Glomerular visceral epithelial cell (primary cell): ENCODE measurements at regions not wholly inside any gene's neighbourhood (a gene's known extent, or its start where the extent isn't known, plus 50 kb on each side); places are given as distances from the start of the nearest gene placed in this dataset.

Experiments
- DNase-seq: peaks from one replicate; pipeline ENCODE4 v3.0.0-alpha.2; 2016; ENCODE audit errors: extremely low spot score

GRCh38 chr5:136694258-136694657 lies 328.9 kb upstream of the TRPC7 start:
- DNase-seq = no peak

GRCh38 chr5:136689552-136689951 lies 324.2 kb upstream of the TRPC7 start:
- no peak for DNase-seq

DNA sequence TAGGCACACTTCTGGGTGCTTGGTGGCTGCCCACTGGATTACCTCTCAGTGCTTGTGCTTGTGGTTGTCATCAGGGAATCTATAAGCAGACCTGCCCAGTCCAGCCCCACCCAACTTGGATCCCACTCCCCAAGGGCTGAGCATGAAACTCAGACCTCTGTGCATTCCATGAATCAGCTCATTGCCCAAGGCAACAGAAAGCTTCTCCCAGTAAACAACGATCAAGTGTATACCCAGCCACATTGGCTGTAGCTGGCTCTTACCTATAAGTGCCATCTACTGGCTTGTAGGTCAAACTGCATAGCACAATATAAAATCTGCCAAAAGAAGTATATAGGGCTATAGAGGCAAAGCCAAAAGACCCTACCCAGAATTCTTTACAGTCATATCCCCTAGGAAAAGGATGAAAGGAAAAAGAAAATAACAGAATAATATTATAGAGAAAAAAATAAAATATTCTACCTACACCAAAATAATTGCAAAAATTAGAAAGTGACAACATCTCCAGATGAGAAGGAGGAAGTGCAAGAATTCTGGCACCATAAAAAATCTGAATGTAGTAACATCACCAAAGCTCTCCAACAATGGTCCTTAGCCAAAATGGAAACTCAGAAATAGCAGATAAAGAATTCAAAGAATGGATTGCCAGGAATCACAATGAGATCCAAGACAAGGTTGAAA lies 321.0 kb upstream of the TRPC7 start:
- no peak for DNase-seq

DNA sequence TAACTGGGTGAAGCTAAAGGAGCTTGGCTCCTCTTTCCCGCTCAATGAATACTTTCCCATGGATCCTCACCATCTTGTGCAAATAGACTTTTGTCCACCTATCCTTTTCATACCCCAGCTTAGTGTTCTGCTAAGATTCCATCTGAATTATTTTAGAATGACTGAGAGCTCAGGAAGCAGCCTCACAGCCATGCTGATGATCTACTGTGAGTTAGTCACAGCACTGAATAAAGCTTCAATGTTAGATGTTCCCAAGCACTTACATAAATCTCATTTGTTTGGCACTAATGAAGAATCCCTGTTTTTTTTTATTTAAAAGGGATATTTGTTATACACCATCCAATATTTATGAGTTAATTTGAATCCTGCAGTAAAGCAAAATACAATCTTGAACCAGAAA lies 317.6 kb upstream of the TRPC7 start:
- DNase-seq = no peak

GRCh38 chr5:136679233-136679632 lies 313.9 kb upstream of the TRPC7 start:
- DNase-seq = no peak

- no peak for DNase-seq
Observed at GRCh38 chr5:136677217-136677616, 311.9 kb upstream of the TRPC7 start.

DNA sequence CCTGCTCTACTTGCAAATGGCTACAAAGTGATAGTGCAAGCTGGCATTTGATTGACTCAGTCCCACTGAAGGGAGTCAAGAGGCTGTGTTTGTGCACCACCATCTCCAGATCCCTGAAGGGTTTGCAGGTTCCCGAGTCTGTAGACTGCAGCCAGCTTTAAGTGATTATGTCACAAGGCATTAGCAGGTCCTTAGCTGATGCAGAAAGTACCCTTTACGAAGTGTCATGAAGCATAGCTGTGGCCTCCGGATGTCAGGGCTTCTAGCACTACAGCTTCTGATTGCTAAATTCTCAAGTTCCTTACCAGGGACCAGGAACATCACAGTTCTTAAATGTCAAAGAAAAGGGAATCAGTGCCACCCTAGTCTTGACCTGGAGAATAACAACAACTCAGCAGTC lies 311.3 kb upstream of the TRPC7 start:
- no peak for DNase-seq

DNA sequence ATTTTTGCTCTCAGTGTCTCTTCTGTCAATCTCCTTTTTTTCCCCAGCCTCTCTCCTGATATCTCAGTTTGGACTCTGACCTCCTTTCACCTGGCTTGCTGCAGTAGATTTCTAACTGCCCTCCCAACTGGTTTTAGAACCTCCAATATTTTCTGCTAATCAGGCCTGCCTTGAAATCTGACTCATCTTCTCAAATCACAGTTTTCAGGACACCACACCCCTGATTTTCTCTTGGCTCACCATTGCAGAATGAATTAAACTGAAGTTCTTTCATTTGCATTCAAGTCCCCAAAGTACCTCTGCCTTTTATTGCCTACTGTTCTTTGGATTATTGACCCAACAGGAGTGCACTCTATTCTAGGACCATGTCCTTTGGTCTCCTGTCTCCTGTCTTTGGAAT lies 310.4 kb upstream of the TRPC7 start:
- no peak for DNase-seq

- DNase-seq = no peak
Observed at GRCh38 chr5:136674178-136674577, 308.8 kb upstream of the TRPC7 start.

DNA sequence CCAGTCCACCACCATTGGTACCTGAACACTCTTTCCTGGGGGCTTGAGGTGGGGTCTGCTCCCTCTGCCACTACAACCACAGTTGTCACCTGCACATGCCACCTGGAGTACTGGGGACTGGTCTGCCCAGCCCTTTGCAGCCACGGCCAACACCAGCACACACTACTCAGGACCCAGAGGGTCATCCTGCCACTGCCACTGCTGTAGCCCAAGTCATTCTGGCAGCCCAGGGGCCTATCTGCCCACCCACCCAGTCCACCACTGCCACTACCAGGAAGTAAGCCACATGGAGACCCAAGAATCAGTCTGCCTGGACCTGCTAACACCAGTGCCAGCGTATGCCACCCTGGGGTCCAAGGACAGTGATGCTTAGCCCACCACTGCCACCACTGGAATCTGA lies 302.4 kb upstream of the TRPC7 start:
- no peak for DNase-seq

DNA sequence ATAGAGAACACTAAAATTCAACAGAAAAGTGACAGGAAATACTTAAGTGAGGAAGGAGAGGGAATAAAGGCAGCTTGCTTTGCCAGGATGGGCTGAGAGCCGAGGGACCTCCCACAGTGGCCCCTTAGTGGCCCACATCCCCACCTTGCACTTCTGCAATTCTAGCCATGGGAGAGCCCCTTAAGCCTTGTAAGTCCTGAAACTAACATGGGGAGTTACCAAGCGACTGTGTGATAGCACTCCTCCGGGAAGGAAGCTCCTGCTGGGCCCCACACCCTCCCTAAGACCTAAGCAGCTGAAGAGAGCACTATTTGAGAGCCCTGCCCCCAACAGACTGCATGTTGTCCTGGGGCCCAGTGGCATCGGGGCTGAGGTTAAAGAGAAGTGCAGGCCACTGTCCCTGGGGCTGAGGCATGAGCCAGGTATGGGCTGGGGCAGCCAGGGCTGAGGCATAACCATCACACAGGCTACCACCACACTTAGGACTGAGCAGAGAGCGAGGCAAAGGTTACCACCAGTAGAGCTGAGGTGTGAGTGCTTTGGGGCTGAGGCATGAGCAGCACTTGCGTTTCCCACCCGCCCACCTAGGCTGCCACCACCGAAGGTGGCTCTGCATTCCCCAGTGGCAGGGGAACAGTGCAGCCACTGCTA lies 301.8 kb upstream of the TRPC7 start:
- DNase-seq = no peak

DNA sequence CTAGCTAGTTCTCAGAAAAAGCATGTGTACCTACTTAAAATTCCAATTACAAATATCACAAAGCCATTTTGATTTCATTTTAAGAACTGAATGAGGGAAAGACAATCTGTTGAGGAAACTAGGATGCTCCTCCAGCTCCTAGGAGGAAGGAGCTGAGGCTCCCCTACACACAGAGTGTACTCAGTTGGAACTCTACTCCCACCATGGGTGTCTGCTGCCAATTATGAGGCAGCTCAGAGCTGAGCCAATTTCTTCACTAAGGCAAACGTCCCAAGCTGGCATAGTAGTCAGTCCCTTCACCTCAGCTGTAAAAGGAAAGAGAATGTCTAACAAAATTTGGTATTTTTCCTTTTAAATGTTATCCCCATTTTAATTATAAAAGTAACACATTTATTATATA lies 300.0 kb upstream of the TRPC7 start:
- DNase-seq = no peak

GRCh38 chr5:136661026-136661425 lies 295.7 kb upstream of the TRPC7 start:
- DNase-seq = no peak

DNA sequence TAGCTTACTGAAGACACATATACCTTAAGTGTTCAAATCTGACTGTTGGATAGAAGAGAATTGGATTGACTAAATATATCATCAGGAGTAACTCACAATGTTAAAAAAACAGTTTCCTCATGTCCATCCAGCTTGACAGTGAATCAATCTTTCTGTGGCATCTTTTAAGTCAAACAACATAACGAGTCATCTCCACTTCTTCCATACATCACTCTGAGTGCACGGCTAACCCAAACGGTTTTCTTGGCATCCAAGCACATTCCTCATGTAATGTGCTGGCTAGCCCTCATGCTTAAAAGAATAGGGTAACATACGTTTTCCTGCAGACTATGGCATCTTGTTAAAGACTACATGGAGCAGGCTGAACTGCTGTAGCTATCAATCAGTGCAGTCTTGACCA lies 291.5 kb upstream of the TRPC7 start:
- DNase-seq = no peak

DNA sequence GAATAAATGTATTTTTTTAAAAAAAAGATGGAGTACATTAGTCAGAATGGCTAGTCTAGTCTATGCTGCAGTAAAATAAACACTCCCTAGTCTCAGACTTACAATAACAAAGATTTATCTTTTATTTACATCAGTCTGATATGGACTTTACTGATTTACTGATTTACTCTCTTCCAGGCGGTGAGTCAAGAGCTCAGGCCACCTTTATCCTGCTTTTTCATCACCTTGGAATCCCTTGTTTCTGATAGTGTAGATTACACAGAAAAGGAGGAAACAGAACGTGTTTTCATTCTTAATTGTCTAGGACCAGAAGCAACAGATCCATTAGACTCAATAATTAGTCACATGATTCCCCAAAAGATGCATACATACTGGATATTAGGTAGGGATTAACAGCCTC lies 290.1 kb upstream of the TRPC7 start:
- no peak for DNase-seq

GRCh38 chr5:136646915-136647314 lies 281.6 kb upstream of the TRPC7 start:
- no peak for DNase-seq

DNA sequence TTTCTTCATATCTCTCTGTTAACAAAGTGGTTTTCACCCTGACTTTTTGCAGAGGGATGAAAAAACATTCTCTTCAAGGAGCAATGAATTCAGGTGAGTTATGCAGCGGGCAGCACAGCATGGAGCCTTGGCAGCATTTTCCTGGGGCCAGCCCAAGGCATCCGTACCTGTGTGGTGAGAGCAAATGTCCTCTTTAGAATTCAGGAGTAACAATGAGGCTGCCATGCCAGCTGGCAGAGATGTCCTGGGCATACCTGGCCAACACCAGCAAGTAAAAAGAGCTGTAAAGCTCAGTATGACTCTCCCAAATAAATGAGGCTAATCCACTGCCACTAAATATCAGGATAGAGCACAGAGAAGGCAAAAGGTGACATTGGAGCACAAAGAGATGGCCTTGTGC lies 277.6 kb upstream of the TRPC7 start:
- DNase-seq = no peak

DNA sequence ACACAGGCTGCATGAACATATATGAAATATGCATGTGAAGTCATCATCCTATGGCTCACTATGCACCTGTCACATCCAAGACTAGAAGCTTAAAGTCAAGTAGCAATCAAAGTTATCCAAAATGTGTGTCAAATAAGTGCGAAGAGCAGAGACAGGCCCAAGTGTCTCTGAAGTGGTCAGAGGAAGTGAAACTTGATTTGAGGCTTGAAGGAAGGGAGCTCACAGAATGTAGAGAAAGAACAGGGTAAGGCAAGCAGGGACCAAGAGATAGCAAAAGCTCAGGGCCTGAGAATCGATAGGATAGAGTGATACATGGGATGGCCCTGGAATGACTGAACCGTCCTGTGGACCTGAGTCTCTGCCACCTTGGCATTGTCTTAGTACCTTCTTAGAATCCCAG lies 274.3 kb upstream of the TRPC7 start:
- DNase-seq = no peak

- DNase-seq = no peak
Observed at GRCh38 chr5:136638084-136638483, 272.7 kb upstream of the TRPC7 start.

DNA sequence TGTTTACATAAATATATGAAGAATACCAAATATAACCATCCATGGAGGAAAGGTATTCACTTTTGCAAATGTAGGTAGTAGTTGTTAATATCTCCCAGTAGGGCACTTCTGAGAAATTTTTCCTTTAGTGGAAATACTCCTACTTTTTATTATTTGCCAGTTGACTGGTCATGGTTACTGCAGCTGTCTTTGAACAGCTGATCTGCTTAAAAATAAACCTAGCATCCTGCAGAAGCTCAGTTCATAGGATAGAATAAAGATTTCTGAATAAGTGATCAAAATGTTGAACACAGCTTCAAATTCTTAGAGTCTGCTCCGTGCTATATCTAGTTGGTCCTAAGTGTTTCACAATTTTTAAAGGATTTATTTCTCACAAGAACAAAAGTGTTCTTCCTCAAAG lies 270.7 kb upstream of the TRPC7 start:
- DNase-seq = no peak

GRCh38 chr5:136631186-136631585 lies 265.8 kb upstream of the TRPC7 start:
- DNase-seq = no peak

DNA sequence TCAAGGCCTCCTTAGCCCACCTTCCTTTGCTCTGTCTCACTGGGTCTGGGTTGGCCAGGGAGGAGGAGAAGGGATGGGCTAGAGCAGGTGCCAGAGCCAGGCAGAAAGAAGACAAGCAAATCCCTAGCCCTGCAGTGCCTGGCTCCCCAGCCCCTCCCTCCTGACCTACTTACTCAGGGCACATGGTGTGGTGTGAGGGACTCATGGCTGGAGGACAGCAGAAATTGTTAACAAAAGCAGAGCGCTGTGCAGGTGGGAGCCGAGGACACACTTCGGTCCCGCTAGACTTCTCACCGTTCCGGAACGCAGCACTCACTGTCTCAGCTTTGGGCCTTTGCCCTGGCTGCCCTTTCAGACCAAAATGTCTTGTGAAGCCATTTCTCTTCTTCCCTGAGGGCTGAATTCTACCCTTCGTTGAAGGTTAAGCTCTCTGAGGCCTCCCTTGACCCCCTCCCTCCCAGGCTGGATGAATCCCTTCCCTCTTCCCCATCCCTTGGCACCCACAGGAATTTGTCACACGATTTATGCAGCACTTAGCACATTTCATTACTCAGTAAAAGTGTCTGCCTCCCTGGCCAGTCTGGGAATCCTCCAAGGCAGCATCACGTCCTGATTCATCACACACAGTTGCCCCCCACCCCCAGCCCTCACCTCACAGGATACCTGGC lies 263.9 kb upstream of the TRPC7 start:
- no peak for DNase-seq

DNA sequence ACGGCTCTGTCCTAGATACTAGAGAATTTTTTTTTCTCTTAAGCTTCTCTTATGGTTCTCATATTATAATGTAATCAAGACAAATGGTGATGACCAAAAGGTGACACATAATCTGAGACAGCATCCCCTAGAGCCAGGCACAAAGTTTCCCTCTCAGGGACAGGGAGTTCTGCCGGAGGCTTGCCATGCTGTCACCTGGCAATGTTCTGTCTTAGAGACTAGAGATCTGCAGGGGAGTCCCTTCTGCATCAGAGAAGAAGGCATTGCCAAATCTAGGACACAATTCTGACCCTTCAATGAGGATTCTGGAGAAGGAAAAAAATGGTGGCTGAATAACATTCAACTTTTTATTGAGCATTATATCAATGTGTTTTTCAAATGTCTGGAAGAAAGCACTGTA lies 261.2 kb upstream of the TRPC7 start:
- DNase-seq = no peak
